Hematopoietic multipotent progenitor cell (in vitro differentiated cells): ENCODE measurements at regions not wholly inside any gene's neighbourhood (a gene's known extent, or its start where the extent isn't known, plus 50 kb on each side); places are given as distances from the start of the nearest gene placed in this dataset.

Source experiments
- DNase-seq, 3 donors: peaks; one replicate each; pipeline ENCODE4 v3.0.0-alpha.2; 2011 to 2015; ENCODE audit warnings: low read depth in 2 of 3, low spot score in 2 of 3

GRCh38 chr6:135789375-135790050, 62.0 kb upstream of the PDE7B start:
- no peak for DNase-seq

- no peak for DNase-seq
These were observed 60.1 kb upstream of the PDE7B start for GRCh38 chr6:135791441-135791840.

GRCh38 chr6:135796643-135797305, 54.7 kb upstream of the PDE7B start:
- DNase-seq: no peak

- DNase-seq: no peak
These were observed 54.1 kb upstream of the PDE7B start for GRCh38 chr6:135797361-135797760.

GRCh38 chr6:135798751-135799515, 52.6 kb upstream of the PDE7B start:
- no peak for DNase-seq
